ENCODE measurements at regions not wholly inside any gene's neighbourhood (a gene's known extent, or its start where the extent isn't known, plus 50 kb on each side); places are given as distances from the start of the nearest gene placed in this dataset.

DNA sequence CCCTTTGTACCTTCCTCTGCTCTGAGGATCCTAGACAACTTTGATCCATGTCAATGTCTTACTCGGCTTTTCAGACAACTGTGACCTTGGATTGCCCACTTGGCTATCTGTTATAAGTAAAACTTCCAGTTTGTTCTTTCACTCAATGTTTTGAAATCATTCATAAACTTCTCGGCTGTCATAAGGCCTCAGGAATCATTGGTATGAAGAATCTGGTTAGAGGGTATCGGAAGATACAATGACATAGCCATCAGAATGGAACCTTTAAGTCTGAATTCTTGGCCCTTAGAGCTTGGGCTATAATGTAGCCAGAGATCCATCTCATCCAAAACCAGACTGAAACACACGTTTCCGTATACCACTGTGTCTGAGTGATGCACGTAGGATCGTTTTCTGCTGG is 59.0 kb upstream of the WDR1 start:
- DNase-seq: no peak
- intact Hi-C loops (cut with DNase I; ENCODE audit: low total_unique reads): no loop called here
- Histone ChIP-seq H3K27me3 (no peaks in the 10 kb centered on the region), H3K4me3 (no peak overlapping the region), H3K4me1 (no peaks in the 10 kb centered on the region), H3K9me3 (no peaks in the 10 kb centered on the region), H3K36me3 (no peaks in the 10 kb centered on the region), H3K27ac (no peak overlapping the region)
- no peak for TF ChIP-seq POLR2A (IDR thresholded peaks at IDR 0.05)
- TF ChIP-seq, protein P1, sequence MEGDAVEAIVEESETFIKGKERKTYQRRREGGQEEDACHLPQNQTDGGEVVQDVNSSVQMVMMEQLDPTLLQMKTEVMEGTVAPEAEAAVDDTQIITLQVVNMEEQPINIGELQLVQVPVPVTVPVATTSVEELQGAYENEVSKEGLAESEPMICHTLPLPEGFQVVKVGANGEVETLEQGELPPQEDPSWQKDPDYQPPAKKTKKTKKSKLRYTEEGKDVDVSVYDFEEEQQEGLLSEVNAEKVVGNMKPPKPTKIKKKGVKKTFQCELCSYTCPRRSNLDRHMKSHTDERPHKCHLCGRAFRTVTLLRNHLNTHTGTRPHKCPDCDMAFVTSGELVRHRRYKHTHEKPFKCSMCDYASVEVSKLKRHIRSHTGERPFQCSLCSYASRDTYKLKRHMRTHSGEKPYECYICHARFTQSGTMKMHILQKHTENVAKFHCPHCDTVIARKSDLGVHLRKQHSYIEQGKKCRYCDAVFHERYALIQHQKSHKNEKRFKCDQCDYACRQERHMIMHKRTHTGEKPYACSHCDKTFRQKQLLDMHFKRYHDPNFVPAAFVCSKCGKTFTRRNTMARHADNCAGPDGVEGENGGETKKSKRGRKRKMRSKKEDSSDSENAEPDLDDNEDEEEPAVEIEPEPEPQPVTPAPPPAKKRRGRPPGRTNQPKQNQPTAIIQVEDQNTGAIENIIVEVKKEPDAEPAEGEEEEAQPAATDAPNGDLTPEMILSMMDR (IDR thresholded peaks at IDR 0.05): no peak

DNA sequence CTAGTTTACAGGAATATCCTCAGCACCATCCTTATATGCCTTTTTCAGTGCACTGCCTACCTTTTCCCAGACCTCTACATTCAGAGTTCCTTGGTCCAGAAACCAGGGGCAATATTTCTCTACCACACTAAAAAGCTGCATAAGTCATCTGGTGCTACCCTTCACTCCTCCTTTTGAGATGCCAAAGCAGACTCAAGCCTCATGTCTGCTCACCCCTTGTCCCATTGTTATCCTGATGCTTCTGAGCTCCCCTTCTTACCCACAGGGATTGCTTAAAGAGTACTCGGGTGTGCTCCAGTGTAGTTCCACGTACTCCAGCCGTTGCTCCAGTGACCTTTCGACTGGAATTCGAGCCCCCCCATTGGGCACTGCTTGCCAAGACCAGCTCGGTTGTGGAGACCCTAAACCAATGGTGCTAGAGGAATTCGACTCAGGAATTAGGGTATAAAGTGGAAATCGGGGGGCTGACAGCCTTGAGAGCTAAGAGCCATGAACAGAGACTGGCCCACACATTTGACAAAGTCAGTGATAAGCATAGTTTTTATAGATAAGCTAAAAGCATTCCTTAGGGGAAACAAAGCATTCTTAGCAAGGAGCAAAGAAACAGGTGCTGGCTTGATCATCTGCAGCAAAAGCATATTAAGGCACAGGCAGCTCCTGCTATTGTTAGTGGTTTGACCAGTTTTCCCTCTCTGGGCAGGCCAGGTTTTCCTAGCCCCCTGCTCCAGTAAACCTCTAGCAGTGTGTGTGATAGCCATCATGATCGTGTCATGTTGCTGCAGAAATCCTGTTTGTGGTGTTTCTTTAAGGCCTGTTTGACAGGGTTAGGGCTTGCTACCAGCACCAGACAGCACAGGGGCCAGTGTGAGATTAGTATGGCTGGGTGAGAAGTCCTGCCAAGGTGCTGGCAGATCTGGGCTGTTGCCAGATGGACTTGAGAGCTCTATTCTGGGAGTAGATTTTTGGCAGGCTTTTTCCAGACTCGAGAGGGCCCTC is 57.5 kb upstream of the WDR1 start:
- H3K4me3 ChIP-seq: no peak overlapping the region
- peak overlapping the region; percentile 3 to 63 for H3K27ac ChIP-seq
- intact Hi-C loops (cut with DNase I; ENCODE audit: low total_unique reads): no loop called here
- H3K36me3 ChIP-seq: no peaks in the 10 kb centered on the region
- H3K27me3 ChIP-seq: no peaks in the 10 kb centered on the region
- TF ChIP-seq, protein P1 (IDR thresholded peaks at IDR 0.05): no peak
- TF ChIP-seq POLR2A (IDR thresholded peaks at IDR 0.05): no peak
- no peaks in the 10 kb centered on the region for H3K4me1 ChIP-seq
- H3K9me3 ChIP-seq: no peaks in the 10 kb centered on the region
- peak; percentile 26 to 28 for DNase-seq

DNA sequence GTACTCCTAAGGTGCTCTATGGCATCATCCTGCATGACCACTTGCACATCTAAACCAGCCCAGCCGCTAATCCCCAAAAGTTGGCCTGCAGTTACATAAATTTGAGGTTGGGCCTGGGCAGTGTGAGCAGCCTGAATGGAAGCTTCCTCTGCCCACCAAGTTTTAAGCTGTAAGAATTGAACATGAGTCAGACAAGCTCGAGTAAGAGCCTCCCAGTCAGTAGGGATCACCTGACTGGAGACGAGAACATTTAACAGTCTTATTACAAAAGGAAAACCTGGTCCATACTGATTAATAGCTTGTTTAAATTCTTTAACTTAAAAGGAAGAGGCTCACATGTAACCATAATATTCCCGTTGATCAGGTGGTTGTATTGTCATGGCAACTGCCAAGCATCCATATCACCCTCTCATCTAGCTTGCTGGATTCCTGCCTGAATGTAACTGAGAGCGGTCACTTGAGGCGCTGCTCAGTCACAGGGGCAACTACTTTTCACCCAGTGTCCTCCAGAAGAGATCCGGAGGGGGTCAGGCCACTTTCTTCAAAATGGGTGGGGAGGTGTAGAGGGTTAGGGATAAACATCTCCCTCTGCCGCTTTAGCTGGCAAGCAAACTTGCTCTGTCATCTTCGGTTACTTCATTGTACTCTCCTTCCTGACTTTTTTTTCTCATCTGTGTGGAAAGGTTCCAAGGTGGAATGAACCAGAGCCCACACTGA is 56.6 kb upstream of the WDR1 start:
- no peaks in the 10 kb centered on the region for H3K9me3 ChIP-seq
- no peak overlapping the region for H3K4me3 ChIP-seq
- no peaks in the 10 kb centered on the region for H3K36me3 ChIP-seq
- no peak for TF ChIP-seq POLR2A (IDR thresholded peaks at IDR 0.05)
- TF ChIP-seq, protein P1 (IDR thresholded peaks at IDR 0.05): peak in 2 of 4 experiments; percentile 2 to 6
- H3K27ac ChIP-seq: peak overlapping the region; percentile 3 to 63
- no peaks in the 10 kb centered on the region for H3K27me3 ChIP-seq
- intact Hi-C loops (cut with DNase I; ENCODE audit: low total_unique reads): no loop called here
- peak; percentile 21 to 54 for DNase-seq
- no peaks in the 10 kb centered on the region for H3K4me1 ChIP-seq

DNA sequence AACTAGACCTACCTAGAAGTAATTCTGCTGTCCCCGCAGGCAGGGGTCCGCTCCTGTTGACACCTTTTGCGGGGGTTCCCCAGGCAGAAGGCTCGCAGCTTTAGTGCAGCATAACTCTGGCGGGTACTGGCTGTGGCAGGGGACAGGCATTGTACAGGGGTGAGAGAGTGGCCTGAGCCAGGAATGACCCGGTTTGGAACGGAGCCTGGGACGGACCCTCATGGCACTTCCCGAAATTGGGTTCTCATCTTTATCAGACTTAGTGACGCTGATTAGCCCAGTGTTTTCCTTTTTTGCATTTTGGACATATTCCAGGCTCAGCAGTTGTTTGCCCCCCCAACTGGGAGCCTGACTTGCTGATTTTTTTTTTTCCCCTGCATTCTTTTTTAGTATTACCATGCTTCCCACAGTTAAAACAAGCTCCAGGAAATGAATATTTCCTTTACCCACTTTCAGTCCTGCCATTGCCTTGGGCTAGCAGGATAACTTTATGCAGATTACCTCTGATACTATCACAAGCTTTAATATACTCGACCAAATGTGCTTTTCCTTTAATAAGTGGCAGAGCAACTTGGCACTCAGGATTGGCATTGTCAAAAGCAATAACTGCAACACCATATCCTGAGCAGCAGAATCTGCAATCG is 55.8 kb upstream of the WDR1 start:
- TF ChIP-seq, protein P1 (IDR thresholded peaks at IDR 0.05): no peak
- H3K36me3 ChIP-seq: no peaks in the 10 kb centered on the region
- no peaks in the 10 kb centered on the region for H3K27me3 ChIP-seq
- H3K4me3 ChIP-seq: no peak overlapping the region
- intact Hi-C loops (cut with DNase I; ENCODE audit: low total_unique reads): no loop called here
- H3K27ac ChIP-seq: peak overlapping the region; percentile 3 to 63
- H3K9me3 ChIP-seq: no peaks in the 10 kb centered on the region
- DNase-seq: no peak
- H3K4me1 ChIP-seq: no peaks in the 10 kb centered on the region

Data from uterus (tissue), 3 donors.